HL-60 (cell line): ENCODE measurements at regions not wholly inside any gene's neighbourhood (a gene's known extent, or its start where the extent isn't known, plus 50 kb on each side); places are given as distances from the start of the nearest gene placed in this dataset.

ENCODE experiments used
- DNase-seq, 2 experiments: peaks; one replicate each; pipeline ENCODE4 v3.0.0-alpha.2; 2010 to 2020; ENCODE audit warnings: low read depth in 1 of 2, low spot score in 1 of 2
- H3K27ac ChIP-seq: fragments of 250-450 bp; sonication (Bioruptor Pico); replicated peaks from 2 replicates; pipeline ENCODE4 v1.5.1; 2020; ENCODE audit warnings: mild to moderate bottlenecking, moderate library complexity
- H3K27me3 ChIP-seq: fragments of 250-450 bp; sonication (Bioruptor Pico); 2 replicates; pipeline ENCODE4 v1.5.1; 2021; ENCODE audit warnings: mild to moderate bottlenecking, moderate library complexity; ENCODE audit not compliant: insufficient read depth, poor library complexity, severe bottlenecking
- H3K4me3 ChIP-seq: replicated peaks from 2 replicates; pipeline ENCODE4 v1.5.1; 2011; ENCODE audit warnings: mild to moderate bottlenecking, control low read depth, low read length; ENCODE audit not compliant: insufficient read depth
- GABPA ChIP-seq: IDR thresholded peaks from 2 replicates; pipeline ENCODE4 v1.6.1; 2012; ENCODE audit warnings: low read depth
- POLR2AphosphoS5 ChIP-seq: IDR thresholded peaks from 2 replicates; pipeline ENCODE4 v1.6.1; 2012; ENCODE audit warnings: low read depth
- SPI1 ChIP-seq: IDR thresholded peaks from 2 replicates; pipeline ENCODE4 v1.6.1; 2012; ENCODE audit warnings: low read depth, mild to moderate bottlenecking, borderline replicate concordance
- TF ChIP-seq, protein P1 (sequence below): IDR thresholded peaks from 2 replicates; pipeline ENCODE4 v1.6.1; 2012; ENCODE audit warnings: low read depth; ENCODE audit not compliant: insufficient replicate concordance
- TF ChIP-seq, protein P2 (sequence below): IDR thresholded peaks from one replicate; pipeline ENCODE4 v1.5.1; 2011; ENCODE audit warnings: low read length, control low read depth, inconsistent platforms; ENCODE audit not compliant: insufficient read depth

DNA sequence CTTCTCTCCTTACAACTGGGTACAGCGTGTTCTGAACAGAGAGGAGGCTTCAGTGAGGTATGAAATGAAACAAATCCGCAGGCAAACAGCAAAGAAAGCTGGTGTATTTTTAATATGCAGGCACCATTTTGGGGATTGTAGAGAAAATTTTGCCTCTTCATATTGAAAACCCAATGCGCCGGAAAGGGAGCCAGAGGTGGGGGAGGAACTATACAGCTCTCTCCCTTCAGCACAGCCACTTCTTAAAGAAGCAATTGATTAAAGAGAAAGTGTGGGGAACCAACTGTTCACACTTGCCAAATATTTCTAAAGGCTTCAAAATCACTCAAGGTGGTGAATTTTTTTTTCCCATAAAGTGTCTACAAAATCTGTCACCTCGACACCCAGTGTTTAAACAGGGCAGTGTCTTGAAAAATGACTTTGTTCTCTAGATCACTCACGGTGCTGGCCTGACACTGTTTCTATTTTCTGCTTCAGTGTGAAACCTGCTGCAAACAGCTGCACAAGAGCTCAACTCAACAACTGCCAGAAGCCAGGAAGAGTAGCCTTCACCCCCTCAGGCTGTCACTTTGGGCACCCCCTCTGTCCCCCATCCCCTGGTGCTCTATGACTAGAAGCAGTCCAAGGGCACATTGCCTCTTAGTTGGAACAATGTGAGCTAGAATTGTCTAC, 123.8 kb upstream of the CTTNBP2NL start:
- TF ChIP-seq GABPA (no peak), SPI1 (no peak), POLR2AphosphoS5 (no peak)
- TF ChIP-seq, protein P1, sequence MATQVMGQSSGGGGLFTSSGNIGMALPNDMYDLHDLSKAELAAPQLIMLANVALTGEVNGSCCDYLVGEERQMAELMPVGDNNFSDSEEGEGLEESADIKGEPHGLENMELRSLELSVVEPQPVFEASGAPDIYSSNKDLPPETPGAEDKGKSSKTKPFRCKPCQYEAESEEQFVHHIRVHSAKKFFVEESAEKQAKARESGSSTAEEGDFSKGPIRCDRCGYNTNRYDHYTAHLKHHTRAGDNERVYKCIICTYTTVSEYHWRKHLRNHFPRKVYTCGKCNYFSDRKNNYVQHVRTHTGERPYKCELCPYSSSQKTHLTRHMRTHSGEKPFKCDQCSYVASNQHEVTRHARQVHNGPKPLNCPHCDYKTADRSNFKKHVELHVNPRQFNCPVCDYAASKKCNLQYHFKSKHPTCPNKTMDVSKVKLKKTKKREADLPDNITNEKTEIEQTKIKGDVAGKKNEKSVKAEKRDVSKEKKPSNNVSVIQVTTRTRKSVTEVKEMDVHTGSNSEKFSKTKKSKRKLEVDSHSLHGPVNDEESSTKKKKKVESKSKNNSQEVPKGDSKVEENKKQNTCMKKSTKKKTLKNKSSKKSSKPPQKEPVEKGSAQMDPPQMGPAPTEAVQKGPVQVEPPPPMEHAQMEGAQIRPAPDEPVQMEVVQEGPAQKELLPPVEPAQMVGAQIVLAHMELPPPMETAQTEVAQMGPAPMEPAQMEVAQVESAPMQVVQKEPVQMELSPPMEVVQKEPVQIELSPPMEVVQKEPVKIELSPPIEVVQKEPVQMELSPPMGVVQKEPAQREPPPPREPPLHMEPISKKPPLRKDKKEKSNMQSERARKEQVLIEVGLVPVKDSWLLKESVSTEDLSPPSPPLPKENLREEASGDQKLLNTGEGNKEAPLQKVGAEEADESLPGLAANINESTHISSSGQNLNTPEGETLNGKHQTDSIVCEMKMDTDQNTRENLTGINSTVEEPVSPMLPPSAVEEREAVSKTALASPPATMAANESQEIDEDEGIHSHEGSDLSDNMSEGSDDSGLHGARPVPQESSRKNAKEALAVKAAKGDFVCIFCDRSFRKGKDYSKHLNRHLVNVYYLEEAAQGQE, result no peak
- TF ChIP-seq, protein P2, sequence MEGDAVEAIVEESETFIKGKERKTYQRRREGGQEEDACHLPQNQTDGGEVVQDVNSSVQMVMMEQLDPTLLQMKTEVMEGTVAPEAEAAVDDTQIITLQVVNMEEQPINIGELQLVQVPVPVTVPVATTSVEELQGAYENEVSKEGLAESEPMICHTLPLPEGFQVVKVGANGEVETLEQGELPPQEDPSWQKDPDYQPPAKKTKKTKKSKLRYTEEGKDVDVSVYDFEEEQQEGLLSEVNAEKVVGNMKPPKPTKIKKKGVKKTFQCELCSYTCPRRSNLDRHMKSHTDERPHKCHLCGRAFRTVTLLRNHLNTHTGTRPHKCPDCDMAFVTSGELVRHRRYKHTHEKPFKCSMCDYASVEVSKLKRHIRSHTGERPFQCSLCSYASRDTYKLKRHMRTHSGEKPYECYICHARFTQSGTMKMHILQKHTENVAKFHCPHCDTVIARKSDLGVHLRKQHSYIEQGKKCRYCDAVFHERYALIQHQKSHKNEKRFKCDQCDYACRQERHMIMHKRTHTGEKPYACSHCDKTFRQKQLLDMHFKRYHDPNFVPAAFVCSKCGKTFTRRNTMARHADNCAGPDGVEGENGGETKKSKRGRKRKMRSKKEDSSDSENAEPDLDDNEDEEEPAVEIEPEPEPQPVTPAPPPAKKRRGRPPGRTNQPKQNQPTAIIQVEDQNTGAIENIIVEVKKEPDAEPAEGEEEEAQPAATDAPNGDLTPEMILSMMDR, result no peak
- Histone ChIP-seq H3K4me3 (no peak overlapping the region), H3K27ac (no peak overlapping the region), H3K27me3 (peaks cover 4% of the 10 kb centered on the region)
- no peak for DNase-seq

DNA sequence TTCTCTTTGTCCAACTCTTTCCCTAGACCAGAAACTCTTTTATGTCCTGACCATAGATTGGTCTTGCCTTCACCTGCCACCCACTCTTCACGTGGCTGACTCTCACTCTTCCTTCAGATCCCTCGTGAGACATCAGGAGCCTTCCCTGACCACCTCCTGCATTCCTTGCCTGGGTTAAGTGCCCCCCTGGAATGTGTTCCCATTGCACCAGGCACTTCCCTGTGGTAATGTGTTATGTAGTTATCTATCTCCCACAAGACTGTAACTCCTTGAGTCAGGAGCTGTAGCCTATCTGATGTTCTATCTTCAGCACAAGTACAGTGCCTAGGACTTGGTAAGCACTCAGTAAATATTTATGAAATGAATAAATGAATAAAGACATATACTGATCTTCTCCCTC, 111.2 kb upstream of the CTTNBP2NL start:
- no peak overlapping the region for H3K4me3 ChIP-seq
- no peak overlapping the region for H3K27ac ChIP-seq
- DNase-seq, result no peak
- H3K27me3 ChIP-seq, result no peaks in the 10 kb centered on the region
- TF ChIP-seq, protein P2, result no peak
- TF ChIP-seq POLR2AphosphoS5 (no peak), GABPA (no peak), SPI1 (no peak)
- TF ChIP-seq, protein P1, result no peak

DNA sequence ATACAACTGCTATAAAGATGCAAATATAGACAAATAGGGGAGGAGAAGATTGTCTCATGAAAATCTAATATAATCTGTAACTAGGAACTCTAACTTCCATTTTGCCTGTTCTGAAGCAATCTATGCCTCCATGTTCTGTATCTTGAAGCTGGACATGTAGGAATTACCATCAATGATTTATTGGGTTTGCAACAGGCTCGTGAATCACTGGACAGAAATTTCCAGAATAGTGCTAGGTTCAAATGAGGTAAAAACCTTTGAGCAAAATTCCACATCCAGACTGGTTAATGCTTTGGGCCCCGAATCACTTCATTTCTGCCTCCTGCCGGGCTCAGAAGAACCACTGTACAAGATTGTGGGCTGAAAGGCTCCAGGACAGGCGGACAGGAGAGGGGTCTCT, 110.7 kb upstream of the CTTNBP2NL start:
- no peak for DNase-seq
- Histone ChIP-seq H3K27me3 (no peaks in the 10 kb centered on the region), H3K27ac (no peak overlapping the region), H3K4me3 (no peak overlapping the region)
- TF ChIP-seq, protein P1, result no peak
- TF ChIP-seq, protein P2, result no peak
- TF ChIP-seq GABPA (no peak), SPI1 (no peak), POLR2AphosphoS5 (no peak)
